Fibroblast of lung (primary cell): ENCODE measurements at regions not wholly inside any gene's neighbourhood (a gene's known extent, or its start where the extent isn't known, plus 50 kb on each side); places are given as distances from the start of the nearest gene placed in this dataset.
A peak's percentile ranks its signal among the peaks of the same experiment; 100 is the strongest.

Experiments
- DNase-seq, 2 donors: peaks; one replicate each; pipeline versions ENCODE4 v3.0.0 to v3.0.0-alpha.2; 2010; ENCODE audit warnings: low read depth in 2 of 2
- H2AFZ ChIP-seq: 2 replicates; pipeline ENCODE4 v1.5.1; 2012; ENCODE audit warnings: low read length, control low read depth, inconsistent platforms
- H3K27ac ChIP-seq: 2 replicates; pipeline ENCODE4 v1.5.1; 2011; ENCODE audit warnings: low read length, control low read depth; ENCODE audit not compliant: insufficient read depth
- H3K27me3 ChIP-seq: 2 replicates; pipeline ENCODE4 v1.5.1; 2011; ENCODE audit warnings: mild to moderate bottlenecking, low read length; ENCODE audit not compliant: control insufficient read depth, insufficient read depth
- H3K36me3 ChIP-seq: 2 replicates; pipeline ENCODE4 v1.5.1; 2011; ENCODE audit warnings: low read length; ENCODE audit not compliant: control insufficient read depth, insufficient read depth
- H3K4me1 ChIP-seq: 2 replicates; pipeline ENCODE4 v1.5.1; 2011; ENCODE audit warnings: low read length; ENCODE audit not compliant: control insufficient read depth, insufficient read depth; ENCODE audit errors: extremely low read depth
- H3K4me2 ChIP-seq: 2 replicates; pipeline ENCODE4 v1.5.1; 2011; ENCODE audit warnings: low read length, control low read depth; ENCODE audit not compliant: insufficient read depth; ENCODE audit errors: extremely low read depth
- H3K4me3 ChIP-seq, 4 experiments: fragments of 200-600 bp in 1 of 4; sonication (generic) in 1 of 4; replicated peaks in 1 of 4; 2 replicates each; pipeline ENCODE4 v1.5.1; 2011 to 2016; ENCODE audit warnings: low read length in 4 of 4, low read depth in 3 of 4, mild to moderate bottlenecking in 3 of 4, control low read depth in 2 of 4, inconsistent platforms in 1 of 4, mixed read lengths in 1 of 4; ENCODE audit not compliant: insufficient read depth in 1 of 4; ENCODE audit errors: control extremely low read depth in 1 of 4
- H3K79me2 ChIP-seq: 2 replicates; pipeline ENCODE4 v1.5.1; 2012; ENCODE audit warnings: mild to moderate bottlenecking, low read length, inconsistent platforms; ENCODE audit not compliant: control insufficient read depth, insufficient read depth
- H3K9ac ChIP-seq: 2 replicates; pipeline ENCODE4 v1.5.1; 2011; ENCODE audit warnings: mild to moderate bottlenecking, low read length, control low read depth; ENCODE audit not compliant: insufficient read depth
- H3K9me3 ChIP-seq: 2 replicates; pipeline ENCODE4 v1.5.1; 2012; ENCODE audit warnings: low read depth, low read length; ENCODE audit not compliant: control insufficient read depth, insufficient read depth
- H4K20me1 ChIP-seq: 2 replicates; pipeline ENCODE4 v1.5.1; 2011; ENCODE audit warnings: low read length; ENCODE audit not compliant: control insufficient read depth, insufficient read depth; ENCODE audit errors: extremely low read depth
- EZH2 ChIP-seq: IDR thresholded peaks from 2 replicates; pipeline ENCODE4 v1.5.1; 2012; ENCODE audit warnings: low read length, control low read depth, mild to moderate bottlenecking; ENCODE audit errors: missing control alignments
- TF ChIP-seq, protein P1 (sequence below), 2 donors: IDR thresholded peaks in 1 of 2; conservative IDR thresholded peaks in 1 of 2; 1 replicate in 1 of 2; 2 replicates in 1 of 2; pipeline ENCODE4 v1.5.1; 2011 to 2012; ENCODE audit warnings: low read length in 2 of 2, control low read depth in 1 of 2, inconsistent platforms in 1 of 2, low read depth in 1 of 2, mild to moderate bottlenecking in 1 of 2

- no peak overlapping the region for H3K4me2 ChIP-seq
- no peak overlapping the region for H3K27ac ChIP-seq
- TF ChIP-seq, protein P1, sequence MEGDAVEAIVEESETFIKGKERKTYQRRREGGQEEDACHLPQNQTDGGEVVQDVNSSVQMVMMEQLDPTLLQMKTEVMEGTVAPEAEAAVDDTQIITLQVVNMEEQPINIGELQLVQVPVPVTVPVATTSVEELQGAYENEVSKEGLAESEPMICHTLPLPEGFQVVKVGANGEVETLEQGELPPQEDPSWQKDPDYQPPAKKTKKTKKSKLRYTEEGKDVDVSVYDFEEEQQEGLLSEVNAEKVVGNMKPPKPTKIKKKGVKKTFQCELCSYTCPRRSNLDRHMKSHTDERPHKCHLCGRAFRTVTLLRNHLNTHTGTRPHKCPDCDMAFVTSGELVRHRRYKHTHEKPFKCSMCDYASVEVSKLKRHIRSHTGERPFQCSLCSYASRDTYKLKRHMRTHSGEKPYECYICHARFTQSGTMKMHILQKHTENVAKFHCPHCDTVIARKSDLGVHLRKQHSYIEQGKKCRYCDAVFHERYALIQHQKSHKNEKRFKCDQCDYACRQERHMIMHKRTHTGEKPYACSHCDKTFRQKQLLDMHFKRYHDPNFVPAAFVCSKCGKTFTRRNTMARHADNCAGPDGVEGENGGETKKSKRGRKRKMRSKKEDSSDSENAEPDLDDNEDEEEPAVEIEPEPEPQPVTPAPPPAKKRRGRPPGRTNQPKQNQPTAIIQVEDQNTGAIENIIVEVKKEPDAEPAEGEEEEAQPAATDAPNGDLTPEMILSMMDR (conservative IDR thresholded peaks at IDR 0.05 in 1 of 2, IDR thresholded peaks at IDR 0.05 in 1 of 2; ENCODE audit: low read depth in 1 of 2, low read length in 2 of 2) = no peak
- TF ChIP-seq EZH2 = no peak
- no peak overlapping the region for H3K9ac ChIP-seq
- no peaks in the 10 kb centered on the region for H3K27me3 ChIP-seq
- H3K79me2 ChIP-seq = no peaks in the 10 kb centered on the region
- no peaks in the 10 kb centered on the region for H3K36me3 ChIP-seq
- H4K20me1 ChIP-seq = no peaks in the 10 kb centered on the region
- H3K4me3 ChIP-seq = no peak overlapping the region
- peak in 1 of 2 donors; percentile 47 for DNase-seq
- H3K4me1 ChIP-seq = no peaks in the 10 kb centered on the region
- no peak overlapping the region for H2AFZ ChIP-seq
- H3K9me3 ChIP-seq = no peaks in the 10 kb centered on the region
Measured at GRCh38 chr2:183222751-183223150, 98.5 kb downstream of the NUP35 start.

GRCh38 chr2:183224948-183225347 lies 100.7 kb downstream of the NUP35 start:
- DNase-seq = peak; percentile 17 to 54
- H4K20me1 ChIP-seq = no peaks in the 10 kb centered on the region
- H3K4me2 ChIP-seq = no peak overlapping the region
- no peak overlapping the region for H2AFZ ChIP-seq
- no peaks in the 10 kb centered on the region for H3K79me2 ChIP-seq
- H3K9me3 ChIP-seq = no peaks in the 10 kb centered on the region
- TF ChIP-seq EZH2 = no peak
- TF ChIP-seq, protein P1 (conservative IDR thresholded peaks at IDR 0.05 in 1 of 2, IDR thresholded peaks at IDR 0.05 in 1 of 2; ENCODE audit: low read depth in 1 of 2, low read length in 2 of 2) = no peak
- H3K27me3 ChIP-seq = no peaks in the 10 kb centered on the region
- H3K27ac ChIP-seq = no peak overlapping the region
- H3K36me3 ChIP-seq = no peaks in the 10 kb centered on the region
- H3K4me3 ChIP-seq = no peak overlapping the region
- H3K4me1 ChIP-seq = no peaks in the 10 kb centered on the region
- no peak overlapping the region for H3K9ac ChIP-seq

DNA sequence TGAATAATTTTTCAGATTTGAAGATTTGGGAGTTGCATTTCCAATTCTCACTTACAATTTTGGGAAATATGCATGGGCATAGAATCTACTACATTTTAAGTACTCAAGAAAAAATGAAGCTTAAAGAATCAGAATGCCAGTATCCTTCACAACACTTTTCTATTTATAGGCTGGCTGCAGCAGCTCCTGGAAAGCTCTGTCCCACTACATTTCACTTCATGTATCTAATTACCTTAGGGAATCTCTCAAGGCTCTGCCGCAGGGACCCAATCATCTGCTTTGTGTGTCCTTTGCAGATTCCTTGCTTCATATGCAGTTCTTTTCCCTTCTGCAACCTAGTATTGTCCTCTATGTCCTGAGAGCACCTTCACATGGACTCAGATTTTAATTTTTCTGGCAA lies 102.9 kb downstream of the NUP35 start:
- Histone ChIP-seq H4K20me1 (no peaks in the 10 kb centered on the region), H3K4me1 (no peaks in the 10 kb centered on the region), H3K36me3 (no peaks in the 10 kb centered on the region), H3K27ac (no peak overlapping the region), H3K4me2 (no peak overlapping the region), H3K4me3 (no peak overlapping the region), H3K27me3 (no peaks in the 10 kb centered on the region), H3K9ac (no peak overlapping the region), H2AFZ (no peak overlapping the region), H3K79me2 (no peaks in the 10 kb centered on the region), H3K9me3 (no peaks in the 10 kb centered on the region)
- no peak for DNase-seq
- TF ChIP-seq EZH2 = no peak
- TF ChIP-seq, protein P1 (conservative IDR thresholded peaks at IDR 0.05 in 1 of 2, IDR thresholded peaks at IDR 0.05 in 1 of 2; ENCODE audit: low read depth in 1 of 2, low read length in 2 of 2) = no peak
